ENCODE measurements at regions not wholly inside any gene's neighbourhood (a gene's known extent, or its start where the extent isn't known, plus 50 kb on each side); places are given as distances from the start of the nearest gene placed in this dataset.

DNA sequence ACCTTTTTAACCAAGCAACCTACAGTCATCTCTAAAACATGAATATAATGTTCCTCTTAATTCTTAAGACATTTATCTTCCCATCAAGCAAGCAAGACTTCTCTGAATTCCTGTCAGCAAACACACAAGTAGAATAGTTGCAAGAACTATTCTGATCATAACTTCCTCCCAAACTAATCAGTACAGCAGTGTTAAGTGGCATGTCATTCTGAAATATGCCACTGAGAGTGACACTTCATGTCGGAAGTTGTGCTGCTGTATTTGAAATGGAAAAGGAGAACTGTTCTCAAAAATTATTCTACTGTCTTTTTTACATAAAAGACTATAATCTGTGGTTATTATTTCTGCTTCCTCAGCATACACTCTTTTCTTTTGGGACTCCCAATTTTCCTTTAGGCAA lies 546.6 kb downstream of the PCDH18 start:
- Histone ChIP-seq H3K27ac (ENCODE audit: low read depth in 2 of 2, low read length in 2 of 2) (no peak overlapping the region), H3K9ac (ENCODE audit: low read depth in 1 of 2, low read length in 2 of 2) (no peak overlapping the region), H3K4me3 (ENCODE audit: low read length in 2 of 2) (no peak overlapping the region), H3K9me3 (ENCODE audit: control insufficient read depth in 2 of 2, low read length in 2 of 2) (no peaks in the 10 kb centered on the region), H3K4me1 (ENCODE audit: control insufficient read depth in 2 of 2, insufficient read depth in 2 of 2, low read length in 2 of 2) (no peaks in the 10 kb centered on the region), H3K36me3 (ENCODE audit: control insufficient read depth in 2 of 2, insufficient read depth in 2 of 2, low read length in 2 of 2) (no peaks in the 10 kb centered on the region), H3K27me3 (ENCODE audit: control insufficient read depth in 2 of 2, insufficient read depth in 2 of 2, low read length in 2 of 2) (no peaks in the 10 kb centered on the region)

DNA sequence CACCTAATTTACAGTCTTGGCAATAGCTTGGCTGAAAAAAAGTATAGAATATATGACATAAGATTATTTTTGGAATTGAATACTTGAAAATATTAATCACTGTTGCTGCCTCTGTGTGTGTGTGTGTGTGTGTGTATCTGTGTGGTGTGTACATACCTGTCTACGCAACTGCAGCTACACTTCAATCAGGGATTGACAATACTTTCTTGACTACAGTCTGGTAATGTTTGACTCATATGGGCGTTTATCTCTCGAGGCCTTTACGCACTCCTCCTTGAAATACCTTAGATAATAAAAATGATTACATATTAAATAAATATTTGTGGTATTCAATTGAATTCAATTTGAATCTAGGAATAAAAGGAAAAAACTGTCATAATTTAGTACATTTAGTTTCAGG lies 565.2 kb downstream of the PCDH18 start:
- Histone ChIP-seq H3K9ac (ENCODE audit: low read depth in 1 of 2, low read length in 2 of 2) (no peak overlapping the region), H3K4me1 (ENCODE audit: control insufficient read depth in 2 of 2, insufficient read depth in 2 of 2, low read length in 2 of 2) (no peaks in the 10 kb centered on the region), H3K9me3 (ENCODE audit: control insufficient read depth in 2 of 2, low read length in 2 of 2) (no peaks in the 10 kb centered on the region), H3K27me3 (ENCODE audit: control insufficient read depth in 2 of 2, insufficient read depth in 2 of 2, low read length in 2 of 2) (no peaks in the 10 kb centered on the region), H3K4me3 (ENCODE audit: low read length in 2 of 2) (no peak overlapping the region), H3K27ac (ENCODE audit: low read depth in 2 of 2, low read length in 2 of 2) (no peak overlapping the region), H3K36me3 (ENCODE audit: control insufficient read depth in 2 of 2, insufficient read depth in 2 of 2, low read length in 2 of 2) (no peaks in the 10 kb centered on the region)

DNA sequence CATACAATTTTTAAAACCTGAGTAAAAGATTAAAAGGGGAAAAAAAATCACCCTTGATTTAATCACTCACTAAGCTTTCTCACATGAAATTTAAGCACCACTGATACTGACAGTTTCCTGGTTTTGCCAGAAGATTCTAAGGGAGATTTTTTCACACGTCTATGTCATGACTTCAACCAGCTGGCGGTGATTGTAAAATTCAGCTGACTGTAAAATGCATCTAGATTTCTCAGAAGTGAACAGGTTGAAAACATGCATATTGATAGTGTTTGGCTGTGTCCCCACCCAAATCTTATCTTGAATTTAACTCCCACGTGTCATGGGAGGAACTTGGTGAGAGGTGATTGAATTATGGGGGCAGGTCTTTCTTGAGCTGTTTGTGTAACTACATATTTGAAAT lies 566.8 kb downstream of the PCDH18 start:
- Histone ChIP-seq H3K4me3 (ENCODE audit: low read length in 2 of 2) (no peak overlapping the region), H3K27me3 (ENCODE audit: control insufficient read depth in 2 of 2, insufficient read depth in 2 of 2, low read length in 2 of 2) (no peaks in the 10 kb centered on the region), H3K9ac (ENCODE audit: low read depth in 1 of 2, low read length in 2 of 2) (no peak overlapping the region), H3K36me3 (ENCODE audit: control insufficient read depth in 2 of 2, insufficient read depth in 2 of 2, low read length in 2 of 2) (no peaks in the 10 kb centered on the region), H3K4me1 (ENCODE audit: control insufficient read depth in 2 of 2, insufficient read depth in 2 of 2, low read length in 2 of 2) (no peaks in the 10 kb centered on the region), H3K9me3 (ENCODE audit: control insufficient read depth in 2 of 2, low read length in 2 of 2) (no peaks in the 10 kb centered on the region), H3K27ac (ENCODE audit: low read depth in 2 of 2, low read length in 2 of 2) (no peak overlapping the region)

DNA sequence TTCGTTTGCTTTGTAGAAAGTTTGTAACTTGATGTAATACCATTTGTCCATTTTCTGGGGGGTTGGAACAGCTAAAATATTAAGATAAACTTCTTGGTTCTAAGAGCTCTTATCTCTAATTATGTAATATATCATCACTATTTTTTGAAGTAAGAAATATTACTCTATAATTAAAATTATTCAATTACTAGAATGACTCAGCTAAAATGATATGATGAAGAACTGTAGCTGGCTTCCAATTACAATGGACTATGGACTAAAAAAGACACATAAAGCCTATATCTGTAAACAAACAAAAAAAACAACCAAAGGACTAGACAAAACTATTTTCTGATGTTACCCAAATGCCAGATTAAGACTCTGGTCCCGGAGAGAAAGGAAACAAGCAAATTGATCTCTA lies 569.4 kb downstream of the PCDH18 start:
- Histone ChIP-seq H3K9ac (ENCODE audit: low read depth in 1 of 2, low read length in 2 of 2) (no peak overlapping the region), H3K4me1 (ENCODE audit: control insufficient read depth in 2 of 2, insufficient read depth in 2 of 2, low read length in 2 of 2) (no peaks in the 10 kb centered on the region), H3K4me3 (ENCODE audit: low read length in 2 of 2) (no peak overlapping the region), H3K27ac (ENCODE audit: low read depth in 2 of 2, low read length in 2 of 2) (no peak overlapping the region), H3K36me3 (ENCODE audit: control insufficient read depth in 2 of 2, insufficient read depth in 2 of 2, low read length in 2 of 2) (no peaks in the 10 kb centered on the region), H3K27me3 (ENCODE audit: control insufficient read depth in 2 of 2, insufficient read depth in 2 of 2, low read length in 2 of 2) (no peaks in the 10 kb centered on the region), H3K9me3 (ENCODE audit: control insufficient read depth in 2 of 2, low read length in 2 of 2) (no peaks in the 10 kb centered on the region)

DNA sequence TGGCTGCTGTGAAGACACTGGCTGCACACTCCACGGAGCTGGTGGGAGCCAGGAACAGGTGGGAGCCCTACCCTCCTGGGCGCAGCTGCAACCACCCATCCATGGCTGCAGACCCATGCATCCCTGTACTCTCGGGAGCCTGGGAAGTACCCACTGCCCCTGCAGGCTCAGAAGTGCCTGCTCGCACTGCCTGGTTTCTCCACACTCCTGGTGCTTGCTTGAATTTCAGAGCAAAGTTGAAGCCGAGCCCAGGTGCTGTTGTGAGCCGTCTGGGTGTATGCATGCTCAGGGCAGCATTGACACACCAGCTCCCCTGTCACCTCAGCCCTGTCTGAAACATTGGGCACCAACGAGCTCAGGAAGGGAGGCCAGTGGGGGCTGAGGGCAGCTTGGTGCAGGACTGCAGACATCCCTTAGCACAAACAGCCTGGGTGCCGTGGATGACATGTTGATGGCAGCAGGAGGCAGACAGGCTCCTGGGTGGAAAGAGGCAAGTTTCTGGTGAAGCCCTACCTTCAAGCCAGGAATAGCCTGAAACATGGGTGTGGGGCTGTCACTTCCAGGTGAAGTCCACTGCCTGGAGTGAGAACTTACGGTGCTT lies 585.9 kb downstream of the PCDH18 start:
- Histone ChIP-seq H3K27me3 (ENCODE audit: control insufficient read depth in 2 of 2, insufficient read depth in 2 of 2, low read length in 2 of 2) (no peaks in the 10 kb centered on the region), H3K9ac (ENCODE audit: low read depth in 1 of 2, low read length in 2 of 2) (no peak overlapping the region), H3K9me3 (ENCODE audit: control insufficient read depth in 2 of 2, low read length in 2 of 2) (no peaks in the 10 kb centered on the region), H3K4me1 (ENCODE audit: control insufficient read depth in 2 of 2, insufficient read depth in 2 of 2, low read length in 2 of 2) (no peaks in the 10 kb centered on the region), H3K36me3 (ENCODE audit: control insufficient read depth in 2 of 2, insufficient read depth in 2 of 2, low read length in 2 of 2) (no peaks in the 10 kb centered on the region), H3K27ac (ENCODE audit: low read depth in 2 of 2, low read length in 2 of 2) (no peak overlapping the region), H3K4me3 (ENCODE audit: low read length in 2 of 2) (no peak overlapping the region)

DNA sequence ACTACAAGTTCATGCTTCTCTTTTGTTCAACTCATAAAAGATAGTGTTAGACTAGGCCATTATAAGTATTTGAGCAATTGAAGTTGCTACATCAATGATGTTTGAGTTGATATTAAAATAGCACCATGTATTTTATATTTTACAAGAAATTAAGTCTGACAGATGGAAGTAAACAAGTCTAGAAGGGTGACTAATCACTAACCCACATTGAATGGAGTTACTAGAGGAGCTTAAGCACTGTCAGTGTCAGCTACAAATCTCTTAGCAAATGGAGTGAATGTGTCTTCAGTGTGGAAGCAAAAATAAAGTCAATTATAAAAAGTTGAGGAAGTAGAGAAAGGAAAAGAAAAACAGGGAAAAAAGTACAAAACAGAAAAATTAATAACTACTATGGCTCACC lies 592.5 kb downstream of the PCDH18 start:
- Histone ChIP-seq H3K9ac (ENCODE audit: low read depth in 1 of 2, low read length in 2 of 2) (no peak overlapping the region), H3K4me3 (ENCODE audit: low read length in 2 of 2) (no peak overlapping the region), H3K4me1 (ENCODE audit: control insufficient read depth in 2 of 2, insufficient read depth in 2 of 2, low read length in 2 of 2) (no peaks in the 10 kb centered on the region), H3K27ac (ENCODE audit: low read depth in 2 of 2, low read length in 2 of 2) (no peak overlapping the region), H3K36me3 (ENCODE audit: control insufficient read depth in 2 of 2, insufficient read depth in 2 of 2, low read length in 2 of 2) (no peaks in the 10 kb centered on the region), H3K9me3 (ENCODE audit: control insufficient read depth in 2 of 2, low read length in 2 of 2) (no peaks in the 10 kb centered on the region), H3K27me3 (ENCODE audit: control insufficient read depth in 2 of 2, insufficient read depth in 2 of 2, low read length in 2 of 2) (no peaks in the 10 kb centered on the region)

DNA sequence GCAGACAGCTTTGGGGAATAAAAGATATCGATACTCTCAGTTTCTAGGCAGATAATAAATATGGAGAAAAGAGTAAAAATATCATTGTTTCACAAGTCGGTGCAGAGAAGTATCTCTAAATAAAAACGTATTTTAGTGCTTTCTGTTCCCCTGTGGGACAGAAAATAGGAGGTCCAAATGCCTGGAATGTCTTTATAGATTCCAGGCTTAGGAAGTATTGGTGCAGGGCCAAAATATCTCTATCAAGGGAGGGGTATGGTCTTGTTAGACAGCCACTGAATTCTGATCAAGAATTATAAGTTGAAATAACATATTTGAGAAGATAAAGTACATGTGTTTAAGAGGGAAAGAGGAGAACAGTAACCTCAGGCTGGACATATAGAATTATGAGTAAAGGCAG lies 596.4 kb downstream of the PCDH18 start:
- Histone ChIP-seq H3K27ac (ENCODE audit: low read depth in 2 of 2, low read length in 2 of 2) (no peak overlapping the region), H3K4me1 (ENCODE audit: control insufficient read depth in 2 of 2, insufficient read depth in 2 of 2, low read length in 2 of 2) (no peaks in the 10 kb centered on the region), H3K9me3 (ENCODE audit: control insufficient read depth in 2 of 2, low read length in 2 of 2) (no peaks in the 10 kb centered on the region)

DNA sequence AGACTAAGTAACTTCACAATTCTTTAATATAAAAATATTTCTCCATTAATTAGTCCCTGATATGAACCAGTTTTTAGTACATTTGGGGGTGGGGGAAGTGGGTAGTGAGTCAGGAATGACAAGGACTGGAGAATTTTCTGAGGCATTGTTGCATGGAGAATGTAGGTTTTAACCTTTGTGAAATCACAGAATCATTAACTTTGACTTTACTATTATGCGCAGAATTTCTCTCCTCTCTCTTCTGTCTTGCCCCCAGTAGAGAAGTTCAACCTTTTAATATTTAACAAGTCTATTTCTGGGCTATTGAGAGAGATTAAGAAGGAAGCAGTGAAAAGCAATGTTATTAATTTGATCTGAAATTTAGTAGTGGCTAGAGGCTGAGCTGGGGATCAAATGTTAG lies 597.0 kb downstream of the PCDH18 start:
- Histone ChIP-seq H3K9me3 (ENCODE audit: control insufficient read depth in 2 of 2, low read length in 2 of 2) (no peaks in the 10 kb centered on the region), H3K27ac (ENCODE audit: low read depth in 2 of 2, low read length in 2 of 2) (no peak overlapping the region), H3K4me3 (ENCODE audit: low read length in 2 of 2) (no peak overlapping the region)

More for the DNA sequence above, 596.4 kb downstream of the PCDH18 start:
- H3K27me3 ChIP-seq (ENCODE audit: control insufficient read depth in 2 of 2, insufficient read depth in 2 of 2, low read length in 2 of 2) = no peaks in the 10 kb centered on the region
- no peaks in the 10 kb centered on the region for H3K36me3 ChIP-seq (ENCODE audit: control insufficient read depth in 2 of 2, insufficient read depth in 2 of 2, low read length in 2 of 2)
- no peak overlapping the region for H3K4me3 ChIP-seq (ENCODE audit: low read length in 2 of 2)
- H3K9ac ChIP-seq (ENCODE audit: low read depth in 1 of 2, low read length in 2 of 2) = no peak overlapping the region

DNA sequence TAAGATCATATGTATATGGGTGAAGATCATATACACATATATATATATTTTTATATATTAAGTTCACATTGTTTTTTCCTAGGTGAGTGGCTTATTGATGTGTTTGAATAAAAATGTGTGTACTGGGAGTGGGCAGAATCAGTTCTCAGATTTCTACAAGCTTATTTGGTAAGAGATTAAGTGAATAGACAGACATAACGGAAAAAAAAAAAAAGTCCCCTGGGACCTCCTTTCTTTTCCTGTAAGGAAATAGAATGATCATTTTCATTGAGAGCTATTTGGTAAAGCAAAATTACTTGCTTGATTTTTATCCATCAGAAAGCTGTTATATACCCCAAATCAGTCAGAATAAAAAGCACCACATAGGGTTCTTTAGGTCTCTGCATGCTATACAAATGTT lies 597.7 kb downstream of the PCDH18 start:
- H3K4me1 ChIP-seq (ENCODE audit: control insufficient read depth in 2 of 2, insufficient read depth in 2 of 2, low read length in 2 of 2) = no peaks in the 10 kb centered on the region
- H3K9me3 ChIP-seq (ENCODE audit: control insufficient read depth in 2 of 2, low read length in 2 of 2) = no peaks in the 10 kb centered on the region
- no peaks in the 10 kb centered on the region for H3K36me3 ChIP-seq (ENCODE audit: control insufficient read depth in 2 of 2, insufficient read depth in 2 of 2, low read length in 2 of 2)
- H3K27me3 ChIP-seq (ENCODE audit: control insufficient read depth in 2 of 2, insufficient read depth in 2 of 2, low read length in 2 of 2) = no peaks in the 10 kb centered on the region
- no peak overlapping the region for H3K9ac ChIP-seq (ENCODE audit: low read depth in 1 of 2, low read length in 2 of 2)
- H3K4me3 ChIP-seq (ENCODE audit: low read length in 2 of 2) = no peak overlapping the region
- no peak overlapping the region for H3K27ac ChIP-seq (ENCODE audit: low read depth in 2 of 2, low read length in 2 of 2)

More for the DNA sequence above, 597.0 kb downstream of the PCDH18 start:
- no peaks in the 10 kb centered on the region for H3K36me3 ChIP-seq (ENCODE audit: control insufficient read depth in 2 of 2, insufficient read depth in 2 of 2, low read length in 2 of 2)
- no peak overlapping the region for H3K9ac ChIP-seq (ENCODE audit: low read depth in 1 of 2, low read length in 2 of 2)
- no peaks in the 10 kb centered on the region for H3K27me3 ChIP-seq (ENCODE audit: control insufficient read depth in 2 of 2, insufficient read depth in 2 of 2, low read length in 2 of 2)
- H3K4me1 ChIP-seq (ENCODE audit: control insufficient read depth in 2 of 2, insufficient read depth in 2 of 2, low read length in 2 of 2) = no peaks in the 10 kb centered on the region

DNA sequence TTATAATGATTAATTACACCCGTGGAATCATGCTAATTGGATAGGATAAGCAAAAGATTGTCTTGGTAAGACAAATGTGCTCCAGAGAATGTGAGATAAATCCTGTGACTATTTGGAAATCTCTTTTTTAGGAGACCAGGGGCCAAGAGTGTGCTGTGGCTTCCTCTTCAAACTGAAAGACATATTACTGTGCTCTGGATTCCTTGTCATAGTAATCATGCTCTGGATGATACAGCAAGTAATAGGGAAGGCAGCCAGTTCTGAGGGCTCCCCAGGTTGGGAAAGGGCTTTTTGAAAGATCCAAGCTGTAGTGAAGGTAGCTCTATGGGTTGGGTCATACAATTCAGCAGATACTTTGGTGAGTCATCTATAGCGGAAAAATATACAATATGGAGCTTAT lies 600.5 kb downstream of the PCDH18 start:
- Histone ChIP-seq H3K4me3 (ENCODE audit: low read length in 2 of 2) (no peak overlapping the region), H3K4me1 (ENCODE audit: control insufficient read depth in 2 of 2, insufficient read depth in 2 of 2, low read length in 2 of 2) (no peaks in the 10 kb centered on the region), H3K27ac (ENCODE audit: low read depth in 2 of 2, low read length in 2 of 2) (no peak overlapping the region), H3K9me3 (ENCODE audit: control insufficient read depth in 2 of 2, low read length in 2 of 2) (no peaks in the 10 kb centered on the region), H3K36me3 (ENCODE audit: control insufficient read depth in 2 of 2, insufficient read depth in 2 of 2, low read length in 2 of 2) (no peaks in the 10 kb centered on the region), H3K9ac (ENCODE audit: low read depth in 1 of 2, low read length in 2 of 2) (no peak overlapping the region), H3K27me3 (ENCODE audit: control insufficient read depth in 2 of 2, insufficient read depth in 2 of 2, low read length in 2 of 2) (no peaks in the 10 kb centered on the region)

DNA sequence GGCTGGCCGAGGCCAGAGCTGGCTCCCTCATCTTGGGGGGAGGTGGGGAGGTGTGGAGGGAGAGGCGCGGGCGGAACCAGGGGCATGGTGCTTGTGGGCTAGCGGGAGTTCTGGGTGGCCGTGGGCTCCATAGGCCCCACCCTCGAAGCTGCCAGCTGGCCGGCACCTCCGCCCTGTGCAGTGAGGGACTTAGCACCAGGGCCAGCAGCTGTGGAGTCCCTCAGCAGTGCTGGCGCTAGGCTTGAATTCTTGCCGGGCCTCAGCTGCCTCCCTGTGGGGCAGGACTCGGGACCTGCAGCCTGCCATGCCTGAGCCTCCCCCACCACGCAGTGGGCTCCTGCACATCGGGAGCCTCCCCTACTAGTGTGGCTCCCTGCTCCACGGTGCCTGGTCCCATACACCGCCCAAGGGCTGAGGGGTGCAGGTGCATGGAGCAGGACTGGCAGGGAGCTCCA lies 603.3 kb downstream of the PCDH18 start:
- Histone ChIP-seq H3K9me3 (ENCODE audit: control insufficient read depth in 2 of 2, low read length in 2 of 2) (no peaks in the 10 kb centered on the region), H3K27me3 (ENCODE audit: control insufficient read depth in 2 of 2, insufficient read depth in 2 of 2, low read length in 2 of 2) (no peaks in the 10 kb centered on the region), H3K9ac (ENCODE audit: low read depth in 1 of 2, low read length in 2 of 2) (no peak overlapping the region), H3K36me3 (ENCODE audit: control insufficient read depth in 2 of 2, insufficient read depth in 2 of 2, low read length in 2 of 2) (no peaks in the 10 kb centered on the region), H3K4me1 (ENCODE audit: control insufficient read depth in 2 of 2, insufficient read depth in 2 of 2, low read length in 2 of 2) (no peaks in the 10 kb centered on the region), H3K4me3 (ENCODE audit: low read length in 2 of 2) (no peak overlapping the region), H3K27ac (ENCODE audit: low read depth in 2 of 2, low read length in 2 of 2) (no peak overlapping the region)

Measured in mucosa of rectum (tissue), 2 donors.